SK-N-SH (cell line): ENCODE measurements at regions not wholly inside any gene's neighbourhood (a gene's known extent, or its start where the extent isn't known, plus 50 kb on each side); places are given as distances from the start of the nearest gene placed in this dataset.

Experiments
- GABPA ChIP-seq: IDR thresholded peaks from 2 replicates; pipeline ENCODE4 v1.4.0; 2012; ENCODE audit warnings: low read depth, mild to moderate bottlenecking
- RXRA ChIP-seq: IDR thresholded peaks from 2 replicates; pipeline ENCODE4 v1.4.0; 2012; ENCODE audit warnings: low read depth, mild to moderate bottlenecking, borderline replicate concordance
- TF ChIP-seq, protein P1 (sequence below): fragments of 200-600 bp; sonication (generic); IDR thresholded peaks from 2 replicates; pipeline ENCODE4 v1.6.1; 2017; ENCODE audit warnings: antibody characterized with exemption, mild to moderate bottlenecking, moderate library complexity

DNA sequence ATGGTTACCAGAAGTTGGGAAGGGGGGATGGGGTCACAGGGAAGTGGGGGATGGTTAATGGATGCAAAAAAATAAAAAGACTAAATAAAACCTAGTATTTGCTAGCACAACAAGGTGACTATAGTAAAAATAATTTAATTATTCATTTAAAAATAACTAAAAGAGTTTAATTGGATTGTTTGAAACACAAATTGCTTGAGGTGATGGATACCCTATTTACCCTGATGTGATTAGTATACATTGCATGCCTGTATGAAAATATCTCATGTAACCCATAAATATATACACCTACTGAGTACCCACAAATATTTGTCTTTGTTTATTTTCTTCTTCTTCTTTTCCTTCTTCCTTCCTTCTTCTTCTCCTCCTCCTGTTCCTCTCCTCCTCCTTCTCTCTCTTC, 57.8 kb upstream of the MACF1 start:
- TF ChIP-seq, protein P1, sequence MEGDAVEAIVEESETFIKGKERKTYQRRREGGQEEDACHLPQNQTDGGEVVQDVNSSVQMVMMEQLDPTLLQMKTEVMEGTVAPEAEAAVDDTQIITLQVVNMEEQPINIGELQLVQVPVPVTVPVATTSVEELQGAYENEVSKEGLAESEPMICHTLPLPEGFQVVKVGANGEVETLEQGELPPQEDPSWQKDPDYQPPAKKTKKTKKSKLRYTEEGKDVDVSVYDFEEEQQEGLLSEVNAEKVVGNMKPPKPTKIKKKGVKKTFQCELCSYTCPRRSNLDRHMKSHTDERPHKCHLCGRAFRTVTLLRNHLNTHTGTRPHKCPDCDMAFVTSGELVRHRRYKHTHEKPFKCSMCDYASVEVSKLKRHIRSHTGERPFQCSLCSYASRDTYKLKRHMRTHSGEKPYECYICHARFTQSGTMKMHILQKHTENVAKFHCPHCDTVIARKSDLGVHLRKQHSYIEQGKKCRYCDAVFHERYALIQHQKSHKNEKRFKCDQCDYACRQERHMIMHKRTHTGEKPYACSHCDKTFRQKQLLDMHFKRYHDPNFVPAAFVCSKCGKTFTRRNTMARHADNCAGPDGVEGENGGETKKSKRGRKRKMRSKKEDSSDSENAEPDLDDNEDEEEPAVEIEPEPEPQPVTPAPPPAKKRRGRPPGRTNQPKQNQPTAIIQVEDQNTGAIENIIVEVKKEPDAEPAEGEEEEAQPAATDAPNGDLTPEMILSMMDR, result no peak
- TF ChIP-seq RXRA (no peak), GABPA (no peak)
